Liver (tissue), 8 donors: ENCODE measurements at regions not wholly inside any gene's neighbourhood (a gene's known extent, or its start where the extent isn't known, plus 50 kb on each side); places are given as distances from the start of the nearest gene placed in this dataset.

Experiments
- DNase-seq: peaks from one replicate; pipeline ENCODE4 v3.0.0-alpha.2; 2017; ENCODE audit warnings: low spot score
- H3K27ac ChIP-seq, 2 donors: one replicate each; pipeline ENCODE4 v1.7.0; 2013; ENCODE audit warnings: inconsistent platforms in 2 of 2, low read length in 2 of 2, control low read depth in 1 of 2, low read depth in 1 of 2, mild to moderate bottlenecking in 1 of 2
- H3K27me3 ChIP-seq, 4 donors: one replicate each; pipeline versions ENCODE4 v1.6.1 to v1.7.0; 2013; ENCODE audit warnings: low read length in 3 of 4, inconsistent platforms in 1 of 4, mild to moderate bottlenecking in 1 of 4, moderate library complexity in 1 of 4; ENCODE audit not compliant: control insufficient read depth in 4 of 4, insufficient read depth in 4 of 4
- H3K36me3 ChIP-seq, 4 donors: one replicate each; pipeline versions ENCODE4 v1.6.1 to v1.7.0; 2013; ENCODE audit warnings: low read length in 3 of 4, mild to moderate bottlenecking in 3 of 4, low read depth in 1 of 4, moderate library complexity in 1 of 4; ENCODE audit not compliant: control insufficient read depth in 4 of 4, insufficient read depth in 3 of 4
- H3K4me1 ChIP-seq, 4 donors: one replicate each; pipeline versions ENCODE4 v1.6.1 to v1.7.0; 2013; ENCODE audit warnings: low read length in 3 of 4, mild to moderate bottlenecking in 3 of 4, moderate library complexity in 1 of 4; ENCODE audit not compliant: control insufficient read depth in 4 of 4, insufficient read depth in 4 of 4
- H3K4me3 ChIP-seq, 3 donors: one replicate each; pipeline versions ENCODE4 v1.6.1 to v1.7.0; 2013; ENCODE audit warnings: low read length in 3 of 3, control low read depth in 1 of 3, low read depth in 1 of 3, mild to moderate bottlenecking in 1 of 3
- H3K9ac ChIP-seq, 2 donors: one replicate each; pipeline ENCODE4 v1.7.0; 2013; ENCODE audit warnings: low read length in 2 of 2, mild to moderate bottlenecking in 2 of 2, moderate library complexity in 2 of 2, control low read depth in 1 of 2, low read depth in 1 of 2
- H3K9me3 ChIP-seq, 4 donors: one replicate each; pipeline versions ENCODE4 v1.6.1 to v1.7.0; 2013; ENCODE audit warnings: low read length in 3 of 4; ENCODE audit not compliant: control insufficient read depth in 4 of 4
- EGR1 ChIP-seq, 2 donors: IDR thresholded peaks; 2 replicates each; pipeline ENCODE4 v1.6.1; 2016 to 2018; ENCODE audit warnings: antibody characterized with exemption in 2 of 2, low read depth in 2 of 2
- GABPA ChIP-seq, 2 donors: IDR thresholded peaks in 1 of 2; conservative IDR thresholded peaks in 1 of 2; 2 replicates each; pipeline ENCODE4 v1.6.1; 2016; ENCODE audit warnings: antibody characterized with exemption in 2 of 2, mild to moderate bottlenecking in 1 of 2, moderate library complexity in 1 of 2
- HNF4A ChIP-seq, 2 donors: conservative IDR thresholded peaks; 2 replicates each; pipeline ENCODE4 v1.6.1; 2016; ENCODE audit warnings: antibody characterized with exemption in 2 of 2, mild to moderate bottlenecking in 2 of 2
- HNF4G ChIP-seq: IDR thresholded peaks from 2 replicates; pipeline ENCODE4 v1.6.1; 2016; ENCODE audit warnings: antibody characterized with exemption
- RAD21 ChIP-seq, 2 donors: IDR thresholded peaks; 2 replicates each; pipeline ENCODE4 v1.6.1; 2016; ENCODE audit warnings: antibody characterized with exemption in 2 of 2, mild to moderate bottlenecking in 2 of 2
- RXRA ChIP-seq, 2 donors: IDR thresholded peaks; 2 replicates each; pipeline ENCODE4 v1.6.1; 2017 to 2018; ENCODE audit warnings: antibody characterized with exemption in 2 of 2, mild to moderate bottlenecking in 1 of 2
- SP1 ChIP-seq: IDR thresholded peaks from 2 replicates; pipeline ENCODE4 v1.6.1; 2018; ENCODE audit warnings: antibody characterized with exemption, mild to moderate bottlenecking
- TAF1 ChIP-seq: conservative IDR thresholded peaks from 2 replicates; pipeline ENCODE4 v1.6.1; 2016; ENCODE audit warnings: antibody characterized with exemption, mild to moderate bottlenecking
- YY1 ChIP-seq: IDR thresholded peaks from 2 replicates; pipeline ENCODE4 v1.6.1; 2016; ENCODE audit warnings: antibody characterized with exemption, mild to moderate bottlenecking
- WGBS: extraction: QIAGEN DNeasy Blood & Tissue Kit; methylation state at CpG from one replicate; pipeline ENCODE4 v1.1.7; 2013; 5-methylcytosine and 5-hydroxymethylcytosine counted together
- TF ChIP-seq, protein P1 (sequence below): IDR thresholded peaks from 2 replicates; pipeline ENCODE4 v1.6.1; 2016; ENCODE audit warnings: antibody characterized with exemption
- TF ChIP-seq, protein P2 (sequence below): IDR thresholded peaks from 2 replicates; pipeline ENCODE4 v1.6.1; 2016; ENCODE audit warnings: antibody characterized with exemption
- TF ChIP-seq, protein P3 (sequence below): IDR thresholded peaks from 2 replicates; pipeline ENCODE4 v1.6.1; 2016; ENCODE audit warnings: antibody characterized with exemption
- TF ChIP-seq, protein P4 (sequence below): IDR thresholded peaks from 2 replicates; pipeline ENCODE4 v1.6.1; 2016; ENCODE audit warnings: antibody characterized with exemption, mild to moderate bottlenecking
- TF ChIP-seq, protein P5 (sequence below): fragments of 150-350 bp; IDR thresholded peaks from 2 replicates; pipeline ENCODE4 v1.5.1; 2017; ENCODE audit warnings: improper control_type of control experiment, low read depth, low read length; ENCODE audit not compliant: missing input control
- donor health status: healthy.
- donor health status: healthy.
- donor health status: healthy.
- donor health status: healthy.
- donor health status: healthy.

DNA sequence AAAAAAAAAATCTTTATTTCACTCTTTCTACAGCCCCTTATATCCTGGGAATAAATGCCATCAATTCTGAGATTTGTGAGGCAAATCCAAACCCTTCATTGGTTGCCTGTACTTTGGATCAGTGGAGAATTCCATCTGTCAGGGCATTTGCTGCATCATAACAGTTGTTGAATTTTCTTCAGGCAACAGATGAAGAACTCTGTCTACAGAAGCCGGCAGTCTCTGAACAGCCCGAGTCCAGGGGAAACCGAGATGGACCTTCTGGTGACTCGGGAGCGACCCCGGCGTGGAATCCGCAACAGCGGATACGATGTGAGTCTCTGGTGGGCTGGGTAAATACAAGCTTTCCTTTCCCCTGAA is 82.3 kb downstream of the C11orf91 start:
- DNase-seq: no peak
- Histone ChIP-seq H3K4me1 (peaks cover 0 to 2% (median 0%) of the 10 kb centered on the region in 4 donors), H3K9ac (no peak overlapping the region), H3K36me3 (no peaks in the 10 kb centered on the region), H3K9me3 (no peaks in the 10 kb centered on the region), H3K4me3 (no peak overlapping the region), H3K27me3 (peaks cover 0 to 3% (median 0%) of the 10 kb centered on the region in 4 donors), H3K27ac (no peak overlapping the region)
- WGBS: 91% methylated on average over 10 of the region's 10 CpGs
- TF ChIP-seq HNF4G (no peak), SP1 (no peak)

DNA sequence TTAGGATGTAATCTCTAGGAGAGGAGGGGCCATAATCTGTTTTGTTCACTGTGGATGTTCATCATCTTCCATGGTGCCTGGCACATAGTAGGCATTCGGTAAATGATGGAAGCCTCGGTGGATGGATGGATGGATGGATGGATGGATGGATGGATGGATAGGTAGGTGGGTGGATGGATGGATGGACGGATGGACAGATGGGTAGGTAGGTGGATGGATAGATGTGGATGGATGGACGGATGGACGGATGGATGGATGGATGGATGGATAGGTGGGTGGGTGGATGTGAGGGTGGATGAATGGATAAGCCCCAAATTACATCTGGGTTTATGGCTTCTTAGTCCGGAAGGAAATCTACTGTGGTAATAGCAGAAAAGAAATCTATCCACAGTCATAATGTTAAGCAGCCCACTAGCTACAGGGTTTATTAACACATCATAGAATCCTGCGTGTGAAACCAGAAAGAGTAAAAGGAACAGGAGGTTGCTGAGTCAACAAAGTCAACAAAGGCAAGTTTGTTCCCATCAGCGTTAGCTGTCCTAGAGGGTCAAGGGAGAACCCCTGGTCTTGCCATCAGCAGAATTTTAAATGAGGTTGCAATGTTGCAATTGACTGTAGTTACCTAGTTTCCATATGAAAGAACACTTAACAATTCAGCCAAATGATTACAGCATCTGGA is 82.8 kb downstream of the C11orf91 start:
- no peak overlapping the region for H3K9ac ChIP-seq
- H3K4me3 ChIP-seq: no peak overlapping the region
- peaks cover 0 to 3% (median 0%) of the 10 kb centered on the region in 4 donors for H3K27me3 ChIP-seq
- DNase-seq: no peak
- no peak for TF ChIP-seq GABPA (IDR thresholded peaks at IDR 0.05 in 1 of 2, conservative IDR thresholded peaks at IDR 0.05 in 1 of 2)
- no peak for TF ChIP-seq YY1
- TF ChIP-seq SP1: no peak
- no peak for TF ChIP-seq RXRA (IDR thresholded peaks at IDR 0.05)
- TF ChIP-seq, protein P1, sequence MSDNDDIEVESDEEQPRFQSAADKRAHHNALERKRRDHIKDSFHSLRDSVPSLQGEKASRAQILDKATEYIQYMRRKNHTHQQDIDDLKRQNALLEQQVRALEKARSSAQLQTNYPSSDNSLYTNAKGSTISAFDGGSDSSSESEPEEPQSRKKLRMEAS: no peak
- no peak for TF ChIP-seq HNF4G
- TF ChIP-seq TAF1: no peak
- no peak for TF ChIP-seq HNF4A (conservative IDR thresholded peaks at IDR 0.05)
- TF ChIP-seq, protein P2, sequence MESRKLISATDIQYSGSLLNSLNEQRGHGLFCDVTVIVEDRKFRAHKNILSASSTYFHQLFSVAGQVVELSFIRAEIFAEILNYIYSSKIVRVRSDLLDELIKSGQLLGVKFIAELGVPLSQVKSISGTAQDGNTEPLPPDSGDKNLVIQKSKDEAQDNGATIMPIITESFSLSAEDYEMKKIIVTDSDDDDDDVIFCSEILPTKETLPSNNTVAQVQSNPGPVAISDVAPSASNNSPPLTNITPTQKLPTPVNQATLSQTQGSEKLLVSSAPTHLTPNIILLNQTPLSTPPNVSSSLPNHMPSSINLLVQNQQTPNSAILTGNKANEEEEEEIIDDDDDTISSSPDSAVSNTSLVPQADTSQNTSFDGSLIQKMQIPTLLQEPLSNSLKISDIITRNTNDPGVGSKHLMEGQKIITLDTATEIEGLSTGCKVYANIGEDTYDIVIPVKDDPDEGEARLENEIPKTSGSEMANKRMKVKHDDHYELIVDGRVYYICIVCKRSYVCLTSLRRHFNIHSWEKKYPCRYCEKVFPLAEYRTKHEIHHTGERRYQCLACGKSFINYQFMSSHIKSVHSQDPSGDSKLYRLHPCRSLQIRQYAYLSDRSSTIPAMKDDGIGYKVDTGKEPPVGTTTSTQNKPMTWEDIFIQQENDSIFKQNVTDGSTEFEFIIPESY: no peak
- TF ChIP-seq, protein P3, sequence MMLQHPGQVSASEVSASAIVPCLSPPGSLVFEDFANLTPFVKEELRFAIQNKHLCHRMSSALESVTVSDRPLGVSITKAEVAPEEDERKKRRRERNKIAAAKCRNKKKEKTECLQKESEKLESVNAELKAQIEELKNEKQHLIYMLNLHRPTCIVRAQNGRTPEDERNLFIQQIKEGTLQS: no peak
- 72% methylated on average over 8 of the region's 8 CpGs for WGBS
- no peaks in the 10 kb centered on the region for H3K36me3 ChIP-seq
- H3K27ac ChIP-seq: no peak overlapping the region
- H3K4me1 ChIP-seq: peaks cover 0 to 2% (median 0%) of the 10 kb centered on the region in 4 donors
- H3K9me3 ChIP-seq: no peaks in the 10 kb centered on the region

DNA sequence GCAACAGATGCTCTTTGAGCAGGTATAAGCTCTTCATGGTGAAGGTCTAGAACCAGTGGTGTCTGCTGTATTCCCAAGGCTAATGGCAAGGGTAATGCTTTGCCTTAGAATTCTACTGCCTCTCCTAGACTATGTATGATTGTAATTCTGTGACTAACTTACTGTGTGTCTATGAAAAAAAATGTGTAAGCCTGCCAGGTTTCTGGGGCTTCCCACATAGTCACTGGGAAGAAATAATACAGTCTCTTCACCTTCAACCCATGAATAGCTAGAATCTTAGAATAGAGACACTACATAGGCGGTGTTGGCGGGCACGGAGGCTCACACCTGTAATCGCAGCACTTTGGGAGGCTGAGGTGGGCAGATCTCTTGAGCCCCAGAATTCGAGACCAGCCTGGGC is 84.1 kb downstream of the C11orf91 start:
- no peaks in the 10 kb centered on the region for H3K9me3 ChIP-seq
- 79% methylated on average over 5 of the region's 5 CpGs for WGBS
- H3K4me1 ChIP-seq: peaks cover 0 to 2% (median 0%) of the 10 kb centered on the region in 4 donors
- no peaks in the 10 kb centered on the region for H3K36me3 ChIP-seq
- H3K9ac ChIP-seq: no peak overlapping the region
- H3K27ac ChIP-seq: no peak overlapping the region
- TF ChIP-seq, protein P1: no peak
- no peak for TF ChIP-seq SP1
- no peak for TF ChIP-seq TAF1
- TF ChIP-seq, protein P4, sequence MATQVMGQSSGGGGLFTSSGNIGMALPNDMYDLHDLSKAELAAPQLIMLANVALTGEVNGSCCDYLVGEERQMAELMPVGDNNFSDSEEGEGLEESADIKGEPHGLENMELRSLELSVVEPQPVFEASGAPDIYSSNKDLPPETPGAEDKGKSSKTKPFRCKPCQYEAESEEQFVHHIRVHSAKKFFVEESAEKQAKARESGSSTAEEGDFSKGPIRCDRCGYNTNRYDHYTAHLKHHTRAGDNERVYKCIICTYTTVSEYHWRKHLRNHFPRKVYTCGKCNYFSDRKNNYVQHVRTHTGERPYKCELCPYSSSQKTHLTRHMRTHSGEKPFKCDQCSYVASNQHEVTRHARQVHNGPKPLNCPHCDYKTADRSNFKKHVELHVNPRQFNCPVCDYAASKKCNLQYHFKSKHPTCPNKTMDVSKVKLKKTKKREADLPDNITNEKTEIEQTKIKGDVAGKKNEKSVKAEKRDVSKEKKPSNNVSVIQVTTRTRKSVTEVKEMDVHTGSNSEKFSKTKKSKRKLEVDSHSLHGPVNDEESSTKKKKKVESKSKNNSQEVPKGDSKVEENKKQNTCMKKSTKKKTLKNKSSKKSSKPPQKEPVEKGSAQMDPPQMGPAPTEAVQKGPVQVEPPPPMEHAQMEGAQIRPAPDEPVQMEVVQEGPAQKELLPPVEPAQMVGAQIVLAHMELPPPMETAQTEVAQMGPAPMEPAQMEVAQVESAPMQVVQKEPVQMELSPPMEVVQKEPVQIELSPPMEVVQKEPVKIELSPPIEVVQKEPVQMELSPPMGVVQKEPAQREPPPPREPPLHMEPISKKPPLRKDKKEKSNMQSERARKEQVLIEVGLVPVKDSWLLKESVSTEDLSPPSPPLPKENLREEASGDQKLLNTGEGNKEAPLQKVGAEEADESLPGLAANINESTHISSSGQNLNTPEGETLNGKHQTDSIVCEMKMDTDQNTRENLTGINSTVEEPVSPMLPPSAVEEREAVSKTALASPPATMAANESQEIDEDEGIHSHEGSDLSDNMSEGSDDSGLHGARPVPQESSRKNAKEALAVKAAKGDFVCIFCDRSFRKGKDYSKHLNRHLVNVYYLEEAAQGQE: no peak
- no peak for TF ChIP-seq HNF4A (conservative IDR thresholded peaks at IDR 0.05)
- TF ChIP-seq, protein P5, sequence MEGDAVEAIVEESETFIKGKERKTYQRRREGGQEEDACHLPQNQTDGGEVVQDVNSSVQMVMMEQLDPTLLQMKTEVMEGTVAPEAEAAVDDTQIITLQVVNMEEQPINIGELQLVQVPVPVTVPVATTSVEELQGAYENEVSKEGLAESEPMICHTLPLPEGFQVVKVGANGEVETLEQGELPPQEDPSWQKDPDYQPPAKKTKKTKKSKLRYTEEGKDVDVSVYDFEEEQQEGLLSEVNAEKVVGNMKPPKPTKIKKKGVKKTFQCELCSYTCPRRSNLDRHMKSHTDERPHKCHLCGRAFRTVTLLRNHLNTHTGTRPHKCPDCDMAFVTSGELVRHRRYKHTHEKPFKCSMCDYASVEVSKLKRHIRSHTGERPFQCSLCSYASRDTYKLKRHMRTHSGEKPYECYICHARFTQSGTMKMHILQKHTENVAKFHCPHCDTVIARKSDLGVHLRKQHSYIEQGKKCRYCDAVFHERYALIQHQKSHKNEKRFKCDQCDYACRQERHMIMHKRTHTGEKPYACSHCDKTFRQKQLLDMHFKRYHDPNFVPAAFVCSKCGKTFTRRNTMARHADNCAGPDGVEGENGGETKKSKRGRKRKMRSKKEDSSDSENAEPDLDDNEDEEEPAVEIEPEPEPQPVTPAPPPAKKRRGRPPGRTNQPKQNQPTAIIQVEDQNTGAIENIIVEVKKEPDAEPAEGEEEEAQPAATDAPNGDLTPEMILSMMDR: no peak
- TF ChIP-seq EGR1 (IDR thresholded peaks at IDR 0.05; ENCODE audit: low read depth in 2 of 2): no peak
- no peak for TF ChIP-seq RAD21 (IDR thresholded peaks at IDR 0.05)
- TF ChIP-seq, protein P3: no peak
- DNase-seq: no peak
- H3K27me3 ChIP-seq: peaks cover 0 to 3% (median 0%) of the 10 kb centered on the region in 4 donors
- H3K4me3 ChIP-seq: no peak overlapping the region
